ENCODE measurements at regions not wholly inside any gene's neighbourhood (a gene's known extent, or its start where the extent isn't known, plus 50 kb on each side); places are given as distances from the start of the nearest gene placed in this dataset.

DNA sequence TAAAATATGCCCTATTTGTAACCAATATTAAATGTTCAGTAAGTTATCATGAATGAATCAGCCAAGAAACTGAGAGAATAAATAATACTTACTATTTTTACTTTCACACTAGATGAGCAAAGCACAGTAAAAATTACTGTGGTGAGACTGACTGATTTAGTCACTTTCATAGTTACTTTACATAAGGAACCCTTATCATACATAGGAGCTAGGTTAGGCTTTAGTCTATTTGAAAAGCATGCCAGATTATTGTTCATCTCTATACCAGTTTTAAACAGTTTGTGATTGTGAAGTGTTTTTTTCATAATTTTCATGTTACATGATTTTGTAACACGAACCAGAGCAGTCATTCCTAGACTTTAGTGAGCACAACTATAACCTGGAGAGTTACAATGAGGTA lies 80.7 kb upstream of the MAGI2 start:
- TF ChIP-seq TCF12 (IDR thresholded peaks at IDR 0.05; ENCODE audit: low read depth) (no peak), TEAD4 (IDR thresholded peaks at IDR 0.05) (no peak), EGR1 (IDR thresholded peaks at IDR 0.05) (no peak)

DNA sequence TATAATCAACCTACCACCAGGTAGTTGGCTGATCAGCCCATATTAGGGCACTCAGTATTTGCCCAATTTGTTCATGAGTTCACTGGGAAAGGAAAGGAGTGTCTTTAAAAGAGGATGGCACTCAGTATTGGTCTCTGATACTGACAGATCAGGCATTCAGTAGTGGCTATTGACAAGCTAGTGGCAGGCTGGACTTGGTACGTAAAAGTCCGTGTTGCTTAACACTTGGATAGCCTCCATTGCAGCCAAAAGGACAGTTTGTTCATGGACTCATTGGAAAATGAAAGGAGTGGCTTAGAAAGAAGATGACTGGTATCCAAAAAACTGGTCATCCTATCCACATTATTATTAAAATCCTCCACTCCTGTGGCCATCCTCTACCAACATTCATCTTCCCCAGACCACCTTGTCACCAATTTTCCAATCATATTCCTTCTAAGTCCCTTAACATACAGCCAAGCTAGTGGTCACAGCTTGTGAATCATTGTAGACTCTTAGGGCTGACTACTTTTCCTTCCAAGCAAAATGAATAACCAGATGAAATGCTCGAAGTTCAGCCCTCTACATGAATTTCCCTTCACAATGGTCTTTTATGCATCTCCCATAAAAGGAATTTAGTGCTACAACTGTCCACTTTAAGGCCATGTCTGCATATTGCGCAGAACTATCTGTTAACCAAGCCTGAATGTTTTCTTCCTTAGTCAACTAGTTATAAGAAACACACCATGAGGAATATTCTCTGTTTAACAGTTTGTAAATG lies 78.6 kb upstream of the MAGI2 start:
- TF ChIP-seq, protein P1, sequence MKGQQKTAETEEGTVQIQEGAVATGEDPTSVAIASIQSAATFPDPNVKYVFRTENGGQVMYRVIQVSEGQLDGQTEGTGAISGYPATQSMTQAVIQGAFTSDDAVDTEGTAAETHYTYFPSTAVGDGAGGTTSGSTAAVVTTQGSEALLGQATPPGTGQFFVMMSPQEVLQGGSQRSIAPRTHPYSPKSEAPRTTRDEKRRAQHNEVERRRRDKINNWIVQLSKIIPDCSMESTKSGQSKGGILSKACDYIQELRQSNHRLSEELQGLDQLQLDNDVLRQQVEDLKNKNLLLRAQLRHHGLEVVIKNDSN (IDR thresholded peaks at IDR 0.05), result no peak
- TF ChIP-seq TEAD4 (IDR thresholded peaks at IDR 0.05), result no peak
- TF ChIP-seq YY1 (IDR thresholded peaks at IDR 0.05; ENCODE audit: low read depth), result no peak
- TF ChIP-seq EGR1 (IDR thresholded peaks at IDR 0.05), result no peak
- TF ChIP-seq, protein P2, sequence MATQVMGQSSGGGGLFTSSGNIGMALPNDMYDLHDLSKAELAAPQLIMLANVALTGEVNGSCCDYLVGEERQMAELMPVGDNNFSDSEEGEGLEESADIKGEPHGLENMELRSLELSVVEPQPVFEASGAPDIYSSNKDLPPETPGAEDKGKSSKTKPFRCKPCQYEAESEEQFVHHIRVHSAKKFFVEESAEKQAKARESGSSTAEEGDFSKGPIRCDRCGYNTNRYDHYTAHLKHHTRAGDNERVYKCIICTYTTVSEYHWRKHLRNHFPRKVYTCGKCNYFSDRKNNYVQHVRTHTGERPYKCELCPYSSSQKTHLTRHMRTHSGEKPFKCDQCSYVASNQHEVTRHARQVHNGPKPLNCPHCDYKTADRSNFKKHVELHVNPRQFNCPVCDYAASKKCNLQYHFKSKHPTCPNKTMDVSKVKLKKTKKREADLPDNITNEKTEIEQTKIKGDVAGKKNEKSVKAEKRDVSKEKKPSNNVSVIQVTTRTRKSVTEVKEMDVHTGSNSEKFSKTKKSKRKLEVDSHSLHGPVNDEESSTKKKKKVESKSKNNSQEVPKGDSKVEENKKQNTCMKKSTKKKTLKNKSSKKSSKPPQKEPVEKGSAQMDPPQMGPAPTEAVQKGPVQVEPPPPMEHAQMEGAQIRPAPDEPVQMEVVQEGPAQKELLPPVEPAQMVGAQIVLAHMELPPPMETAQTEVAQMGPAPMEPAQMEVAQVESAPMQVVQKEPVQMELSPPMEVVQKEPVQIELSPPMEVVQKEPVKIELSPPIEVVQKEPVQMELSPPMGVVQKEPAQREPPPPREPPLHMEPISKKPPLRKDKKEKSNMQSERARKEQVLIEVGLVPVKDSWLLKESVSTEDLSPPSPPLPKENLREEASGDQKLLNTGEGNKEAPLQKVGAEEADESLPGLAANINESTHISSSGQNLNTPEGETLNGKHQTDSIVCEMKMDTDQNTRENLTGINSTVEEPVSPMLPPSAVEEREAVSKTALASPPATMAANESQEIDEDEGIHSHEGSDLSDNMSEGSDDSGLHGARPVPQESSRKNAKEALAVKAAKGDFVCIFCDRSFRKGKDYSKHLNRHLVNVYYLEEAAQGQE (IDR thresholded peaks at IDR 0.05; ENCODE audit: low read depth), result no peak
- no peak for TF ChIP-seq FOXM1 (IDR thresholded peaks at IDR 0.05; ENCODE audit: borderline replicate concordance, low read depth)
- TF ChIP-seq TAF1 (IDR thresholded peaks at IDR 0.05; ENCODE audit: low read depth), result no peak
- no peak for TF ChIP-seq NFIC (IDR thresholded peaks at IDR 0.05)
- no peak for TF ChIP-seq TCF12 (IDR thresholded peaks at IDR 0.05; ENCODE audit: low read depth)
- no peak for TF ChIP-seq RAD21 (IDR thresholded peaks at IDR 0.05; ENCODE audit: low read depth)
- TF ChIP-seq CEBPB (IDR thresholded peaks at IDR 0.05), result no peak
- TF ChIP-seq ZBTB7A (IDR thresholded peaks at IDR 0.05; ENCODE audit: low read depth), result no peak

DNA sequence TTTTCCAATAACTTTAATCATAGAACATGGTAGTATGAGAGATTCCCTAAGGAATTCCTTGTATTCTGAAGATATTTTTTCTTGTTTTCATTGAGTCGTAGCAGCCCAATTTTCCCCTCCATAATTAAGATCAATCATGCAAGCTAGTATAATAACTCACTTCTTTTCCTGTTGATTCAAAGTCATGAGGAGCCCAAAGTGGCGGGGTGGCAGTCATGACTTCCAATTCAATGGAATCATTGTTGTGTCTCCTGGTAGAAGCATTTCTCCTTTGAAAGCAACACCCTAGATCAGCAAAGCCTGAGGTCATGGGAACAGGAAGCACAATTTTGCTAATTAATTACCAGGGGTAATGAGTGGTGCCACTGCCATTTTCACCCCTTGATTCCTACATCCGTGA lies 77.6 kb upstream of the MAGI2 start:
- TF ChIP-seq, protein P3, sequence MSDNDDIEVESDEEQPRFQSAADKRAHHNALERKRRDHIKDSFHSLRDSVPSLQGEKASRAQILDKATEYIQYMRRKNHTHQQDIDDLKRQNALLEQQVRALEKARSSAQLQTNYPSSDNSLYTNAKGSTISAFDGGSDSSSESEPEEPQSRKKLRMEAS (IDR thresholded peaks at IDR 0.05), result no peak
- TF ChIP-seq ZBTB7A (IDR thresholded peaks at IDR 0.05; ENCODE audit: low read depth) (no peak), TCF12 (IDR thresholded peaks at IDR 0.05; ENCODE audit: low read depth) (no peak), NFIC (IDR thresholded peaks at IDR 0.05) (no peak), CREB1 (IDR thresholded peaks at IDR 0.05; ENCODE audit: low read depth) (no peak), RAD21 (IDR thresholded peaks at IDR 0.05; ENCODE audit: low read depth) (no peak), TAF1 (IDR thresholded peaks at IDR 0.05; ENCODE audit: low read depth) (no peak), CEBPB (IDR thresholded peaks at IDR 0.05) (no peak), EP300 (IDR thresholded peaks at IDR 0.05; ENCODE audit: borderline replicate concordance) (no peak), EGR1 (IDR thresholded peaks at IDR 0.05) (no peak), FOXM1 (IDR thresholded peaks at IDR 0.05; ENCODE audit: borderline replicate concordance, low read depth) (no peak), YY1 (IDR thresholded peaks at IDR 0.05; ENCODE audit: low read depth) (no peak), TEAD4 (IDR thresholded peaks at IDR 0.05) (no peak)
- TF ChIP-seq, protein P1 (IDR thresholded peaks at IDR 0.05), result no peak
- TF ChIP-seq, protein P2 (IDR thresholded peaks at IDR 0.05; ENCODE audit: low read depth), result no peak

DNA sequence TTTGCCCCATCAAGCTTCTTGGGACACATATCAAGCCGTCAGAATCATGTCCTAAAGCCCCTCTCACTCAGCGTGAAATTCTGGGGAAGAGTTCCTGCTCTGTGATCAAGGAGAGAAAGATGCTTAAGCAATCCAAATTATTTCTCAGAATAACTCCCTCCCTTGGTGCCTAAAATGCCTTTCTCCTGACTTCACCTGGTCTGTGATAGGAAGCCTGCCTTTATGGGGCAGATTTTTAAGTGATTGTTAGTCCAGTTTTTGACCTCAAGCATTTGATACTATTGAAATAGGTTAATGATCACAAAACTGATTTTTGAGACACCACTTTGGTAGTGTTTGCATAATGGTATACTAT lies 76.4 kb upstream of the MAGI2 start:
- TF ChIP-seq YY1 (IDR thresholded peaks at IDR 0.05; ENCODE audit: low read depth), result no peak
- TF ChIP-seq TAF1 (IDR thresholded peaks at IDR 0.05; ENCODE audit: low read depth), result no peak
- no peak for TF ChIP-seq CEBPB (IDR thresholded peaks at IDR 0.05)
- TF ChIP-seq FOXM1 (IDR thresholded peaks at IDR 0.05; ENCODE audit: borderline replicate concordance, low read depth), result no peak
- TF ChIP-seq CREB1 (IDR thresholded peaks at IDR 0.05; ENCODE audit: low read depth), result no peak

DNA sequence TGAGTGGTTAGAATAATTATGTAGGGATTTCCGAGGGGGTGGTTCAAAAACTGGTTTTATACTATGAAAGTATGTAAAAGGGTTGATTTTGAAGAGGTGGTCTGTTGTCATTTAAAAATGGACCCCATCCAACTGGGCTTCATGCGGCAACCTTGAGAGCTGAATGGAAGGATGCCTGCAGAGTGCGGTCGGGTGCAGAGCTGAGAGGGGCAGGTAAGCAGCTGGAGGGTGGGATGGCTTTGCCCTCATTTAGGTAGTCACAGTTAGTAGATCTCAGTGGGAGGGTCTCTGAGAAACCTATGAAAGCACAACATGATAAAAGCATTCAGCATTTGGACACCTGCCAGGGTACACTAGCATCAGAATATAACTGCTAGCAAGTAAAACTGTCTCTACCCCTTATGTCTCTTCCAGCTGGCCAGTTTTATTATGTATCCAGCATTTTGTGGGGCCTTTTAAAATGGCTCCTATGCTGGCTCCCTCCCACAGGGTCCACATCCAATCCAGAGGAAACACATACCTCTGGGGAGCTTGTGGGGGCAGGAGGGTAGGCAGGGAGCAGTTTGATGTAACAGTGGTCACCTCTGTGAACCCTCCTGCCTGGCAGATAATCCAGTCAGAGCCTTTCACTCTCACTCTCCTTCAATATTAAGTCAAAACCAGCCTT lies 75.9 kb upstream of the MAGI2 start:
- no peak for TF ChIP-seq CREB1 (IDR thresholded peaks at IDR 0.05; ENCODE audit: low read depth)
- no peak for TF ChIP-seq FOXM1 (IDR thresholded peaks at IDR 0.05; ENCODE audit: borderline replicate concordance, low read depth)
- no peak for TF ChIP-seq TEAD4 (IDR thresholded peaks at IDR 0.05)

DNA sequence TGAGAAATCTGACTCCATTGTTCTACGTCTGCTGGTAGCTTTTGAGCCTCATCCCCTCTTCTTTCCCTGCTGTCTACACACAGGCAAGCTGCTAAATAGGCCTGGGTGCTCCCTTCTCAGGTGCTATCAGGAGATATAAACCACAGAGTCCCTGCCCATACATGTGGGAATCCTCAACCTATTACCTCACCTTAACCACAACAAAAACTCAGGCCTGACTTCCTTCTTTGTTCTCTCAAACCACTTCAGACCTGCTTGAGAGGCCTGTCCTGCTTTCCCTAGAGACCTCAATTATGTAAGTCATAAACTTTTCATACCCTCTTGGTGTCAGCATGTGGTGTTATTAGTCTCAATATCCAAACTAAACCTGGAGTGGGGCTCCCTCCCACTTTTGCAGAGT lies 75.0 kb upstream of the MAGI2 start:
- TF ChIP-seq NFIC (IDR thresholded peaks at IDR 0.05) (no peak), EP300 (IDR thresholded peaks at IDR 0.05; ENCODE audit: borderline replicate concordance) (no peak), ZBTB7A (IDR thresholded peaks at IDR 0.05; ENCODE audit: low read depth) (no peak), TAF1 (IDR thresholded peaks at IDR 0.05; ENCODE audit: low read depth) (no peak), TEAD4 (IDR thresholded peaks at IDR 0.05) (no peak), FOXM1 (IDR thresholded peaks at IDR 0.05; ENCODE audit: borderline replicate concordance, low read depth) (no peak), RAD21 (IDR thresholded peaks at IDR 0.05; ENCODE audit: low read depth) (no peak), CREB1 (IDR thresholded peaks at IDR 0.05; ENCODE audit: low read depth) (no peak)
- TF ChIP-seq, protein P2 (IDR thresholded peaks at IDR 0.05; ENCODE audit: low read depth), result no peak

Data from Ishikawa (cell line).